ENCODE measurements at regions not wholly inside any gene's neighbourhood (a gene's known extent, or its start where the extent isn't known, plus 50 kb on each side); places are given as distances from the start of the nearest gene placed in this dataset.

GRCh38 chr3:176595307-176595706 is 602.0 kb downstream of the TBL1XR1 start:
- H3K9me3 ChIP-seq = no peaks in the 10 kb centered on the region
- no peaks in the 10 kb centered on the region for H3K36me3 ChIP-seq
- H3K4me1 ChIP-seq = no peaks in the 10 kb centered on the region
- no peak for TF ChIP-seq CTCF (IDR thresholded peaks at IDR 0.05)
- TF ChIP-seq POLR2A (IDR thresholded peaks at IDR 0.05) = no peak
- no peak for DNase-seq
- no peaks in the 10 kb centered on the region for H3K27me3 ChIP-seq
- no peak overlapping the region for H3K4me3 ChIP-seq (replicated peaks in 1 of 3)
- intact Hi-C loops (cut with DNase I) = no loop called here
- no peak overlapping the region for H3K27ac ChIP-seq

- H3K4me1 ChIP-seq = no peaks in the 10 kb centered on the region
- intact Hi-C loops (cut with DNase I) = no loop called here
- H3K9me3 ChIP-seq = no peaks in the 10 kb centered on the region
- TF ChIP-seq CTCF (IDR thresholded peaks at IDR 0.05) = no peak
- TF ChIP-seq POLR2A (IDR thresholded peaks at IDR 0.05) = no peak
- no peak for DNase-seq
- no peaks in the 10 kb centered on the region for H3K36me3 ChIP-seq
- no peak overlapping the region for H3K27ac ChIP-seq
- no peak overlapping the region for H3K4me3 ChIP-seq (replicated peaks in 1 of 3)
- 89 to 100% methylated on average over 1 of the region's 1 CpG for WGBS, 2 donors
- no peaks in the 10 kb centered on the region for H3K27me3 ChIP-seq
Observed at GRCh38 chr3:176590722-176591121, 606.6 kb downstream of the TBL1XR1 start.

- 86 to 90% methylated on average over 2 of the region's 2 CpGs for WGBS, 2 donors
- no peaks in the 10 kb centered on the region for H3K36me3 ChIP-seq
- no peak for TF ChIP-seq CTCF (IDR thresholded peaks at IDR 0.05)
- no peak for TF ChIP-seq POLR2A (IDR thresholded peaks at IDR 0.05)
- H3K9me3 ChIP-seq = no peaks in the 10 kb centered on the region
- no peak overlapping the region for H3K27ac ChIP-seq
- H3K4me1 ChIP-seq = no peaks in the 10 kb centered on the region
- intact Hi-C loops (cut with DNase I) = no loop called here
- H3K4me3 ChIP-seq (replicated peaks in 1 of 3) = no peak overlapping the region
- DNase-seq = no peak
- no peaks in the 10 kb centered on the region for H3K27me3 ChIP-seq
Observed at GRCh38 chr3:176587089-176587488, 610.2 kb downstream of the TBL1XR1 start.

GRCh38 chr3:176584413-176585176 is 612.7 kb downstream of the TBL1XR1 start:
- no peaks in the 10 kb centered on the region for H3K27me3 ChIP-seq
- no peaks in the 10 kb centered on the region for H3K36me3 ChIP-seq
- H3K9me3 ChIP-seq = no peaks in the 10 kb centered on the region
- H3K27ac ChIP-seq = no peak overlapping the region
- H3K4me1 ChIP-seq = no peaks in the 10 kb centered on the region
- intact Hi-C loops (cut with DNase I) = no loop called here
- no peak overlapping the region for H3K4me3 ChIP-seq (replicated peaks in 1 of 3)
- no peak for TF ChIP-seq POLR2A (IDR thresholded peaks at IDR 0.05)
- no peak for DNase-seq

GRCh38 chr3:176583956-176584355 is 613.3 kb downstream of the TBL1XR1 start:
- Histone ChIP-seq H3K4me3 (replicated peaks in 1 of 3) (no peak overlapping the region), H3K36me3 (no peaks in the 10 kb centered on the region), H3K4me1 (no peaks in the 10 kb centered on the region), H3K9me3 (no peaks in the 10 kb centered on the region), H3K27ac (no peak overlapping the region), H3K27me3 (no peaks in the 10 kb centered on the region)
- intact Hi-C loops (cut with DNase I) = no loop called here
- DNase-seq = no peak
- TF ChIP-seq CTCF (IDR thresholded peaks at IDR 0.05) = no peak
- TF ChIP-seq POLR2A (IDR thresholded peaks at IDR 0.05) = no peak
- 93 to 98% methylated on average over 1 of the region's 1 CpG for WGBS, 2 donors

All from thyroid gland (tissue), 4 donors.